HepG2 (cell line): ENCODE measurements at regions not wholly inside any gene's neighbourhood (a gene's known extent, or its start where the extent isn't known, plus 50 kb on each side); places are given as distances from the start of the nearest gene placed in this dataset.
A peak's percentile ranks its signal among the peaks of the same experiment; 100 is the strongest.

Source experiments
- HDAC6 ChIP-seq: fragments of 200-600 bp; sonication (generic); IDR thresholded peaks from 2 replicates; pipeline ENCODE4 v1.7.0; 2017; ENCODE audit warnings: mild to moderate bottlenecking, antibody characterized with exemption, low read length, low read depth
- HNF4G ChIP-seq, 2 experiments: sonication (generic) in 1 of 2; formaldehyde crosslinking in 1 of 2; IDR thresholded peaks; 2 replicates each; pipeline versions ENCODE4 v1.4.0 to v1.6.1; 2011 to 2020; ENCODE audit warnings: borderline replicate concordance in 2 of 2, low read depth in 2 of 2, mild to moderate bottlenecking in 2 of 2, low read length in 1 of 2, missing genetic modification reagents in 1 of 2, moderate library complexity in 1 of 2
- KLF9 ChIP-seq: IDR thresholded peaks from 2 replicates; pipeline ENCODE4 v1.6.1; 2016; ENCODE audit warnings: low read depth
- LCORL ChIP-seq, 2 experiments: fragments of 450-650 bp in 1 of 2; sonication (generic) in 1 of 2; formaldehyde crosslinking in 1 of 2; IDR thresholded peaks; 2 replicates each; pipeline versions ENCODE4 v1.5.0 to v1.6.1; 2017 to 2020; ENCODE audit warnings: antibody characterized with exemption in 1 of 2, missing genetic modification reagents in 1 of 2
- NAIF1 ChIP-seq: sonication (generic); formaldehyde crosslinking; IDR thresholded peaks from 2 replicates; pipeline ENCODE4 v1.5.0; 2020; ENCODE audit warnings: mild to moderate bottlenecking, missing genetic modification reagents, borderline replicate concordance
- NR2C2 ChIP-seq: sonication (generic); formaldehyde crosslinking; IDR thresholded peaks from 2 replicates; pipeline ENCODE4 v1.4.0; 2020; ENCODE audit warnings: missing genetic modification reagents, mild to moderate bottlenecking, moderate library complexity, borderline replicate concordance
- POLR2G ChIP-seq: fragments of 200-400 bp; formaldehyde crosslinking; IDR thresholded peaks from 2 replicates; pipeline ENCODE4 v1.6.1; 2018; ENCODE audit warnings: mild to moderate bottlenecking, low read depth, low read length, moderate library complexity
- SRF ChIP-seq: IDR thresholded peaks from 2 replicates; pipeline ENCODE4 v1.6.1; 2011; ENCODE audit warnings: mild to moderate bottlenecking, low read depth, low read length, moderate library complexity
- SRSF4 ChIP-seq: fragments of 200-400 bp; formaldehyde crosslinking; IDR thresholded peaks from one replicate; pipeline ENCODE4 v1.6.1; 2018; ENCODE audit warnings: mild to moderate bottlenecking, low read depth, low read length, moderate library complexity; ENCODE audit not compliant: poor library complexity, severe bottlenecking
- ZFP41 ChIP-seq: sonication (generic); formaldehyde crosslinking; IDR thresholded peaks from 2 replicates; pipeline ENCODE4 v1.4.0; 2020; ENCODE audit warnings: mild to moderate bottlenecking, missing genetic modification reagents, borderline replicate concordance
- ZMYM4 ChIP-seq: sonication (generic); formaldehyde crosslinking; IDR thresholded peaks from 2 replicates; pipeline ENCODE4 v1.8.1; 2023; ENCODE audit warnings: mild to moderate bottlenecking, missing genetic modification reagents
- ZNF263 ChIP-seq: sonication (generic); formaldehyde crosslinking; IDR thresholded peaks from 2 replicates; pipeline ENCODE4 v1.4.0; 2020; ENCODE audit warnings: missing genetic modification reagents
- ZNF619 ChIP-seq: sonication (generic); formaldehyde crosslinking; IDR thresholded peaks from 2 replicates; pipeline ENCODE4 v1.4.0; 2020; ENCODE audit warnings: mild to moderate bottlenecking, missing genetic modification reagents
- ZNF792 ChIP-seq: IDR thresholded peaks from 2 replicates; pipeline ENCODE4 v1.6.1; 2016
- TF ChIP-seq, protein P1 (sequence below): sonication (generic); formaldehyde crosslinking; IDR thresholded peaks from 2 replicates; pipeline ENCODE4 v1.5.0; 2020; ENCODE audit warnings: mild to moderate bottlenecking, missing genetic modification reagents, borderline replicate concordance
- TF ChIP-seq, protein P2 (sequence below): sonication (generic); formaldehyde crosslinking; IDR thresholded peaks from 2 replicates; pipeline ENCODE4 v1.4.0; 2020; ENCODE audit warnings: missing genetic modification reagents
- TF ChIP-seq, protein P3 (sequence below): sonication (generic); formaldehyde crosslinking; IDR thresholded peaks from 2 replicates; pipeline ENCODE4 v1.5.0; 2020; ENCODE audit warnings: missing genetic modification reagents, mild to moderate bottlenecking, borderline replicate concordance
- TF ChIP-seq, protein P4 (sequence below): sonication (generic); formaldehyde crosslinking; IDR thresholded peaks from 2 replicates; pipeline ENCODE4 v1.5.0; 2020; ENCODE audit warnings: missing genetic modification reagents

DNA sequence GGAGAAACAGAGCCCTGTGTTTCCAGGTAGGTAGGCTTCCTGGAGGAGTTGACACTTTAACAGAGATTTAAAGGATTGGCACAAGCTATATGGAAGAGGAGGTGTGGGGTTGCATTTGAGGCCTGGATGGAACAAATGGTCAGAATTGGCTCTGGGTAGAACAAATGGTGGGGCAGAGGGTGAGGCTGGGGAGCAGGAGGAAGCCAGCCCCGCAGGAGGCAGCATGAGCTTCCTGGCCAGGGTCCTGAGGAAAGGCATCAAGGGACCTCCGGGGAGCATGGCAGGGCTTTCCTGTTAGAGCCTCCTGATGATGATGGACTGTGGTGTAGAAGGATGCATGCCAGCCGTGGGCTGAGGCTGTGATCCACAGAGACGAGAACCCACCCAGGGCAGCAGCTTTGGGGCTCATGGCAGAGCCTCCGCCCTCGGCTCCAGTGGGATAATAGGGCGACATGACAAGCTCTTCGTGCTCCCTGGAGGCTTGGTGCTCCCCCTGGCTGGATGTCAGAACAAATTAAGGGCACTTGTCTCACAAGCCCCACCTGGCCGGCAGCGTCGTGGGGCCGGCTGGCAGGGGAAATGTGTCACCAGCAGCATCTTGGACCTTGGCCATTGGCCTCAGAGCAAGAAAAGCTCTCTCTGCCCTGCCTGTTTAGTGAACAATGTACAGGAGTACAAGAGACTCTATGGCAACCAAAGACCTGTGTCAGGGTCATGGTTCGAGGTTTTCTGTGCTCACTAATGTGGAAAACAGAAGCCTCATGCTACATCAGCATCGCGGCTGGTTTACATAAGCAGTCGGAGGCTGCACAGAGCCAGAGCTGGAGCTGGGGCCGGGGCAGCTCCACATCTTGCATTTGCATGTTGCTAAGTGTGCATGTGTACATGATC is 153.5 kb downstream of the MYCN start (continued):
- TF ChIP-seq, protein P1, sequence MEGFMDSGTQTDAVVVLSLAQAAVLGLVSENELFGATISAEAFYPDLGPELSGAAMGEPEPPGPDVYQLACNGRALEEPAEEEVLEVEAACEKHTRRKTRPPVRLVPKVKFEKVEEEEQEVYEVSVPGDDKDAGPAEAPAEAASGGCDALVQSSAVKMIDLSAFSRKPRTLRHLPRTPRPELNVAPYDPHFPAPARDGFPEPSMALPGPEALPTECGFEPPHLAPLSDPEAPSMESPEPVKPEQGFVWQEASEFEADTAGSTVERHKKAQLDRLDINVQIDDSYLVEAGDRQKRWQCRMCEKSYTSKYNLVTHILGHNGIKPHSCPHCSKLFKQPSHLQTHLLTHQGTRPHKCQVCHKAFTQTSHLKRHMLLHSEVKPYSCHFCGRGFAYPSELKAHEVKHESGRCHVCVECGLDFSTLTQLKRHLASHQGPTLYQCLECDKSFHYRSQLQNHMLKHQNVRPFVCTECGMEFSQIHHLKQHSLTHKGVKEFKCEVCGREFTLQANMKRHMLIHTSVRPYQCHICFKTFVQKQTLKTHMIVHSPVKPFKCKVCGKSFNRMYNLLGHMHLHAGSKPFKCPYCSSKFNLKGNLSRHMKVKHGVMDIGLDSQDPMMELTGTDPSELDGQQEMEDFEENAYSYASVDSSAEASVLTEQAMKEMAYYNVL = no peak
- TF ChIP-seq SRSF4 (no peak), SRF (no peak), NAIF1 (CRISPR knock-in tag) (no peak), LCORL (IDR thresholded peaks at IDR 0.05) (no peak), LCORL (CRISPR knock-in tag; IDR thresholded peaks at IDR 0.05) (peak; percentile 66; the same call in 1 of the 2 replicates), ZMYM4 (CRISPR knock-in tag) (no peak), NR2C2 (no peak), ZNF263 (CRISPR knock-in tag) (peak; percentile 95), HNF4G (IDR thresholded peaks at IDR 0.05; ENCODE audit: borderline replicate concordance, low read depth, low read length) (peak; percentile 63), HNF4G (CRISPR knock-in tag; IDR thresholded peaks at IDR 0.05; ENCODE audit: borderline replicate concordance, low read depth) (no peak), KLF9 (no peak), ZFP41 (CRISPR knock-in tag) (no peak), ZNF619 (CRISPR knock-in tag) (no peak), POLR2G (no peak), HDAC6 (no peak), ZNF792 (CRISPR knock-in tag) (no peak)
- TF ChIP-seq, protein P2, sequence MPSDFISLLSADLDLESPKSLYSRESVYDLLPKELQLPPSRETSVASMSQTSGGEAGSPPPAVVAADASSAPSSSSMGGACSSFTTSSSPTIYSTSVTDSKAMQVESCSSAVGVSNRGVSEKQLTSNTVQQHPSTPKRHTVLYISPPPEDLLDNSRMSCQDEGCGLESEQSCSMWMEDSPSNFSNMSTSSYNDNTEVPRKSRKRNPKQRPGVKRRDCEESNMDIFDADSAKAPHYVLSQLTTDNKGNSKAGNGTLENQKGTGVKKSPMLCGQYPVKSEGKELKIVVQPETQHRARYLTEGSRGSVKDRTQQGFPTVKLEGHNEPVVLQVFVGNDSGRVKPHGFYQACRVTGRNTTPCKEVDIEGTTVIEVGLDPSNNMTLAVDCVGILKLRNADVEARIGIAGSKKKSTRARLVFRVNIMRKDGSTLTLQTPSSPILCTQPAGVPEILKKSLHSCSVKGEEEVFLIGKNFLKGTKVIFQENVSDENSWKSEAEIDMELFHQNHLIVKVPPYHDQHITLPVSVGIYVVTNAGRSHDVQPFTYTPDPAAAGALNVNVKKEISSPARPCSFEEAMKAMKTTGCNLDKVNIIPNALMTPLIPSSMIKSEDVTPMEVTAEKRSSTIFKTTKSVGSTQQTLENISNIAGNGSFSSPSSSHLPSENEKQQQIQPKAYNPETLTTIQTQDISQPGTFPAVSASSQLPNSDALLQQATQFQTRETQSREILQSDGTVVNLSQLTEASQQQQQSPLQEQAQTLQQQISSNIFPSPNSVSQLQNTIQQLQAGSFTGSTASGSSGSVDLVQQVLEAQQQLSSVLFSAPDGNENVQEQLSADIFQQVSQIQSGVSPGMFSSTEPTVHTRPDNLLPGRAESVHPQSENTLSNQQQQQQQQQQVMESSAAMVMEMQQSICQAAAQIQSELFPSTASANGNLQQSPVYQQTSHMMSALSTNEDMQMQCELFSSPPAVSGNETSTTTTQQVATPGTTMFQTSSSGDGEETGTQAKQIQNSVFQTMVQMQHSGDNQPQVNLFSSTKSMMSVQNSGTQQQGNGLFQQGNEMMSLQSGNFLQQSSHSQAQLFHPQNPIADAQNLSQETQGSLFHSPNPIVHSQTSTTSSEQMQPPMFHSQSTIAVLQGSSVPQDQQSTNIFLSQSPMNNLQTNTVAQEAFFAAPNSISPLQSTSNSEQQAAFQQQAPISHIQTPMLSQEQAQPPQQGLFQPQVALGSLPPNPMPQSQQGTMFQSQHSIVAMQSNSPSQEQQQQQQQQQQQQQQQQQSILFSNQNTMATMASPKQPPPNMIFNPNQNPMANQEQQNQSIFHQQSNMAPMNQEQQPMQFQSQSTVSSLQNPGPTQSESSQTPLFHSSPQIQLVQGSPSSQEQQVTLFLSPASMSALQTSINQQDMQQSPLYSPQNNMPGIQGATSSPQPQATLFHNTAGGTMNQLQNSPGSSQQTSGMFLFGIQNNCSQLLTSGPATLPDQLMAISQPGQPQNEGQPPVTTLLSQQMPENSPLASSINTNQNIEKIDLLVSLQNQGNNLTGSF = no peak
- TF ChIP-seq, protein P3, sequence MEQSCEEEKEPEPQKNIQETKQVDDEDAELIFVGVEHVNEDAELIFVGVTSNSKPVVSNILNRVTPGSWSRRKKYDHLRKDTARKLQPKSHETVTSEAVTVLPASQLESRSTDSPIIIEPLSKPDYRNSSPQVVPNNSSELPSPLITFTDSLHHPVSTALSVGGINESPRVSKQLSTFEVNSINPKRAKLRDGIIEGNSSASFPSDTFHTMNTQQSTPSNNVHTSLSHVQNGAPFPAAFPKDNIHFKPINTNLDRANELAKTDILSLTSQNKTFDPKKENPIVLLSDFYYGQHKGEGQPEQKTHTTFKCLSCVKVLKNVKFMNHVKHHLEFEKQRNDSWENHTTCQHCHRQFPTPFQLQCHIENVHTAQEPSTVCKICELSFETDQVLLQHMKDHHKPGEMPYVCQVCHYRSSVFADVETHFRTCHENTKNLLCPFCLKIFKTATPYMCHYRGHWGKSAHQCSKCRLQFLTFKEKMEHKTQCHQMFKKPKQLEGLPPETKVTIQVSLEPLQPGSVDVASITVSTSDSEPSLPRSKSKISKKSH (CRISPR knock-in tag) = no peak
- TF ChIP-seq, protein P4, sequence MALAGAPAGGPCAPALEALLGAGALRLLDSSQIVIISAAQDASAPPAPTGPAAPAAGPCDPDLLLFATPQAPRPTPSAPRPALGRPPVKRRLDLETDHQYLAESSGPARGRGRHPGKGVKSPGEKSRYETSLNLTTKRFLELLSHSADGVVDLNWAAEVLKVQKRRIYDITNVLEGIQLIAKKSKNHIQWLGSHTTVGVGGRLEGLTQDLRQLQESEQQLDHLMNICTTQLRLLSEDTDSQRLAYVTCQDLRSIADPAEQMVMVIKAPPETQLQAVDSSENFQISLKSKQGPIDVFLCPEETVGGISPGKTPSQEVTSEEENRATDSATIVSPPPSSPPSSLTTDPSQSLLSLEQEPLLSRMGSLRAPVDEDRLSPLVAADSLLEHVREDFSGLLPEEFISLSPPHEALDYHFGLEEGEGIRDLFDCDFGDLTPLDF (CRISPR knock-in tag) = no peak
